ENCODE measurements at regions not wholly inside any gene's neighbourhood (a gene's known extent, or its start where the extent isn't known, plus 50 kb on each side); places are given as distances from the start of the nearest gene placed in this dataset.

DNA sequence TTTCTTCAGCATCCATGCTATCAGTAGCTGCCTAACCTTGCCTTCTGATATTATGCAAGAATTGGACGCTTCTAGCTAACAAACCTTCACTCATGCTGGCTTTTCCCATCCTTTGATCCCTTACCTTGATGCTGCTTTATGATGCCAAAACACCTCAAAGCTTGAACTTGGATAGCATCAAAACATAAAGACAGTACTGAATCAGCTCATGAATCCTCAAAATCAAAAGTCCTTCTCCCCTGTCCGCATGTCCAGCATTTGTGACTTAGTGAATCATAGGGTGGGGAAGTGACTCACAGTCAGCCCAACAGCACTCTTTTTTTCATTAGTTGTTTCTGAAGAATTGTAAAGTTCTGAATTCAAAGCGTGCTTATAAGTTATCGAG, 89.5 kb upstream of the PIK3CG start:
- H3K9me3 ChIP-seq (ENCODE audit: control insufficient read depth, insufficient read depth, low read length): no peaks in the 10 kb centered on the region
- no peaks in the 10 kb centered on the region for H3K27me3 ChIP-seq (ENCODE audit: control insufficient read depth, insufficient read depth, low read length)
- H3K4me1 ChIP-seq (ENCODE audit: control insufficient read depth, insufficient read depth, low read length): no peaks in the 10 kb centered on the region
- H3K27ac ChIP-seq (ENCODE audit: low read length): no peak overlapping the region
- no peak overlapping the region for H3K4me3 ChIP-seq (ENCODE audit: low read length)
- no peak for DNase-seq (ENCODE audit: low read depth, low spot score)
- WGBS (ENCODE audit: insufficient coverage, insufficient read length): no CpG with 5 or more reads among the region's 4 CpGs
- no peaks in the 10 kb centered on the region for H3K36me3 ChIP-seq (ENCODE audit: control insufficient read depth, insufficient read depth, low read length)

DNA sequence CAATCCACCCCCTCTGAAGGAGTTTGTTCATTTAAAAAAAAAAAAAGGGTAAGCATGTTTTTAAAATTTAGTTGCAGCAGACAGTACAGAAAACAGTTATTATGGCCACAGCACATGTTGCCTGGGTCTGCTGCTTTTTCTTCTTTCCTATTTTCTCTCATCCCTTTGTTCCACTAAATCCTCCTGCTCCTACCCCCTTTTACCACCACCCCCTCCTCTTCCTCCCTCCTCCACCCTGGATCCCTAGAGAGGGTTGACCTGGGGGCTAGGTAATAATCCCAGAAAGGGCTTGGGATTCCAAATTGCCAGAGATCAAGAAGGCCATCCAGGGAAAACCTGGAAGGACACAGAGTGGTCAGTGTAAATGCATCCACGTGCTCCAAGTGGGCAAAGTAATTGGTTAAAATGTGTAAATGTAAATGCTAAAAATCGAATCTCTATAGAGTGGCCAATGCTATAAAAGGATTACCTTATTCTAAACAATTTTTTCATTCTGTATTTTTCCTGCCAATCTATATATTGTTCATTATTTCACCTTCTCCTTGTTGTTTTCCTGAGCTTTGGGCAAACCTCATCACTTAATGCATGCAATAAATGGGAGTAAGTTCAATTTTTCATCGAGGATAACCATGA, 89.0 kb upstream of the PIK3CG start:
- Histone ChIP-seq H3K4me3 (ENCODE audit: low read length) (no peak overlapping the region), H3K4me1 (ENCODE audit: control insufficient read depth, insufficient read depth, low read length) (no peaks in the 10 kb centered on the region), H3K27ac (ENCODE audit: low read length) (no peak overlapping the region), H3K27me3 (ENCODE audit: control insufficient read depth, insufficient read depth, low read length) (no peaks in the 10 kb centered on the region), H3K36me3 (ENCODE audit: control insufficient read depth, insufficient read depth, low read length) (no peaks in the 10 kb centered on the region), H3K9me3 (ENCODE audit: control insufficient read depth, insufficient read depth, low read length) (no peaks in the 10 kb centered on the region)
- DNase-seq (ENCODE audit: low read depth, low spot score): no peak
- no CpG with 5 or more reads among the region's 3 CpGs for WGBS (ENCODE audit: insufficient coverage, insufficient read length)

DNA sequence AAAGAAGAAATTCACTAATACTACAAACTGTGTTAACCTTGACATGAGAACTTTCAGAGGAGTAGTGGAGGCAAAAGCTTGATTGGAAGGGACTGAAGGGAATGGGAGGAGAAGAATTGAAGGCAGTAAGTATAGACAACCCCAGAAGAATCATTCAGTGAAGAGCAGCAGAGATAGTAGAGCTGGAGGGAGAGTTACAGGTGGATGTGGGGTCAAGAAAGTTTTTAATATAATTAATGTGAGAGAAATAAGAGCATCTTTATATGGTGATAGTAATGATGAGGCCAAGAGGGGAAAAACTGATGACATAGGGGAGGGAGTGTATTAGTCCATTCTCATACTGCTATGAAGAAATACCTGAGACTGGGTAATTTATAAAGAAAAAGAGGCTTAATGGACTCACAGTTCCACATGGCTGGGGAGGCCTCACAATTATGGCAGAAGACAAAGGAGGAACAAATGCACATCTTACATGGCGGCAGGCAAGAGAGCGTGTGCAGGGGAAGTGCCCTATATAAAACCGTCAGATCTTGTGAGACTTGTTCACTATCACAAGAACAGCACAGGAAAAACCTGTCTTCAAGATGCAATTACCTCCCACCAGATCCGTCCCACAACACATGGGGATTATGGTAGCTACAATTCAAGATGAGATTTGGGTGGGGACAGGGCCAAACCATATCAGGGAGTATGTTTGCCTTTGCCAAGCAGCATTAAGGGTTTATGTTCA, 88.3 kb upstream of the PIK3CG start:
- no peak for DNase-seq (ENCODE audit: low read depth, low spot score)
- no CpG with 5 or more reads among the region's 4 CpGs for WGBS (ENCODE audit: insufficient coverage, insufficient read length)
- H3K27me3 ChIP-seq (ENCODE audit: control insufficient read depth, insufficient read depth, low read length): no peaks in the 10 kb centered on the region
- H3K4me3 ChIP-seq (ENCODE audit: low read length): no peak overlapping the region
- H3K9me3 ChIP-seq (ENCODE audit: control insufficient read depth, insufficient read depth, low read length): no peaks in the 10 kb centered on the region
- H3K4me1 ChIP-seq (ENCODE audit: control insufficient read depth, insufficient read depth, low read length): no peaks in the 10 kb centered on the region
- no peaks in the 10 kb centered on the region for H3K36me3 ChIP-seq (ENCODE audit: control insufficient read depth, insufficient read depth, low read length)
- H3K27ac ChIP-seq (ENCODE audit: low read length): no peak overlapping the region

DNA sequence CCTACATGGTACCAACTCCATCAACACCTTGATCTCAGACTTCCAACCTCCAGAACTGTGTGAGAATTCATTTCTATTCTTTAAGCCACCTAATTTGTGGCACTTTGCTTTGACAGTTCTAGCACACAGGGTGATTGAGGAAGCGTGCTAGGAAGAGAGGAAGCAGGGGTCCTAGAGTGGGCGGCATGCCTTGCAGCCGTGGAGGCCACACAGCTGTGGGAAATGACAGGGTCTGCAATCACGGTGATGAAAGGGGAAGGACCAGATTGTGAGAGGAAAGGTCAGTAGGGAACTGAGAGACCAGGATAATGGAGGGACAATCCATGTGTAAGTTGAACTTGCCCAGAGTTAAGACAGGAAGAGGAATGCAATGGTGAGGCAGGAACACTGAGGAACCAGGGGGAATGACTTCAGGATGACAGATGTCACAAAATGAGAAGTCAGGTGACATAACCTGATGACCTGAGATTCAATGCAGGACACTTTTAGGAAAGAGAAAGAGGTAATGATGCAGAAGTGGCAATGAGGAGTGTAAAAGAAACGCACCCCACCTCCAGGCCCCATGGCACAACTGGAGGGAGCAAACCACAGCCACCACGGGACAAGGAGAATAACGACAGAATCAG, 87.3 kb upstream of the PIK3CG start:
- WGBS (ENCODE audit: insufficient coverage, insufficient read length): no CpG with 5 or more reads among the region's 7 CpGs
- Histone ChIP-seq H3K4me3 (ENCODE audit: low read length) (no peak overlapping the region), H3K27me3 (ENCODE audit: control insufficient read depth, insufficient read depth, low read length) (no peaks in the 10 kb centered on the region), H3K9me3 (ENCODE audit: control insufficient read depth, insufficient read depth, low read length) (no peaks in the 10 kb centered on the region), H3K4me1 (ENCODE audit: control insufficient read depth, insufficient read depth, low read length) (no peaks in the 10 kb centered on the region), H3K36me3 (ENCODE audit: control insufficient read depth, insufficient read depth, low read length) (no peaks in the 10 kb centered on the region), H3K27ac (ENCODE audit: low read length) (no peak overlapping the region)
- no peak for DNase-seq (ENCODE audit: low read depth, low spot score)

DNA sequence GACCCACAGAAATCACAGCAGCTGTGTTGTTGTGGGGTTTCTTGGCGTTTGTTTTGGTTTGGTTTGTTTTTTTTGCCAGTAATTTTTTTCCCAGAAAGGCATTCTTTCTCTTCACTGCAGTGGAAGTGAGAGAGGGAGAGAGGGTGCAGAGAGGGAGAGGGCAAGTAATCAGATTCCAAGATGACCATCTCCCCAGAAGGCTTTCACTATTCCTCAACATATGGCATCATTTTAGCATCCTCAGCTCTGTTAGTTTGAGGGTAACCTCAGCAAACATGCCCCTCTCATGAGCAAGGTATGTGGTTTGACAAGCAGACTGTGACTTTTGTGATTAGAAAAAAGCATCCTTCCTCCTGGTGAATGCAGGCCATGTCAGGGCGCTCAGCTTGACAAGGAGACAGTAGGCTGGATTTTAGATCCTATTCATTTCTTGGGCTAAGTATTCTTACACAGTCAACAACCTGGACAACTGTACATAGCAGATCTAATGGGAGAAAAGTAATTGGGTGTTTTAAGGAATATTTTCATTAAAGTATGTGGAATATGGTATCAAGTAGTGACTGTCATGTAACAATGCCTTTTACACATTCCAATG, 86.3 kb upstream of the PIK3CG start:
- H3K27me3 ChIP-seq (ENCODE audit: control insufficient read depth, insufficient read depth, low read length): no peaks in the 10 kb centered on the region
- no CpG with 5 or more reads among the region's 2 CpGs for WGBS (ENCODE audit: insufficient coverage, insufficient read length)
- no peak overlapping the region for H3K4me3 ChIP-seq (ENCODE audit: low read length)
- H3K9me3 ChIP-seq (ENCODE audit: control insufficient read depth, insufficient read depth, low read length): no peaks in the 10 kb centered on the region
- no peaks in the 10 kb centered on the region for H3K36me3 ChIP-seq (ENCODE audit: control insufficient read depth, insufficient read depth, low read length)
- DNase-seq (ENCODE audit: low read depth, low spot score): no peak
- no peaks in the 10 kb centered on the region for H3K4me1 ChIP-seq (ENCODE audit: control insufficient read depth, insufficient read depth, low read length)
- no peak overlapping the region for H3K27ac ChIP-seq (ENCODE audit: low read length)

DNA sequence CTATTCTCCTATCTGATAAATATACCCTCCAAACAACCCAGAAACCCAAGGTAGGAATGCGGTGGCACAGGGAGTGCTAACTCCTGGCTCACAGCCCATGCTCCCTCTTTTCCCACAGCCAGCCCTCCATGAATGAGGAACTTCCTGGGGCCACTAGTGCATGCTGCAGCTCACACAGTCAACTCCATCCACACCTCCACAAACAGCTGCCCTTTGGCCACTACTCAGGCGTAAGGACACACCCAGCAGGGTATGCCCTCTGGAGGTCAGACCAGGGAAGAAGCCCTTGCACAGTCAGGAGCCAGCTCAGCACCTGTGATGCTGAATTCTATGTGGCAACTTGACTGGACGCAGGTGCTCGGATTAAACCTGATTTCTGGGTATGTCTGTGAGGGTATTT, 85.2 kb upstream of the PIK3CG start:
- Histone ChIP-seq H3K4me3 (ENCODE audit: low read length) (no peak overlapping the region), H3K36me3 (ENCODE audit: control insufficient read depth, insufficient read depth, low read length) (no peaks in the 10 kb centered on the region), H3K4me1 (ENCODE audit: control insufficient read depth, insufficient read depth, low read length) (no peaks in the 10 kb centered on the region), H3K27me3 (ENCODE audit: control insufficient read depth, insufficient read depth, low read length) (no peaks in the 10 kb centered on the region), H3K27ac (ENCODE audit: low read length) (no peak overlapping the region), H3K9me3 (ENCODE audit: control insufficient read depth, insufficient read depth, low read length) (no peaks in the 10 kb centered on the region)
- no peak for DNase-seq (ENCODE audit: low read depth, low spot score)
- WGBS (ENCODE audit: insufficient coverage, insufficient read length): no CpG with 5 or more reads among the region's 4 CpGs

DNA sequence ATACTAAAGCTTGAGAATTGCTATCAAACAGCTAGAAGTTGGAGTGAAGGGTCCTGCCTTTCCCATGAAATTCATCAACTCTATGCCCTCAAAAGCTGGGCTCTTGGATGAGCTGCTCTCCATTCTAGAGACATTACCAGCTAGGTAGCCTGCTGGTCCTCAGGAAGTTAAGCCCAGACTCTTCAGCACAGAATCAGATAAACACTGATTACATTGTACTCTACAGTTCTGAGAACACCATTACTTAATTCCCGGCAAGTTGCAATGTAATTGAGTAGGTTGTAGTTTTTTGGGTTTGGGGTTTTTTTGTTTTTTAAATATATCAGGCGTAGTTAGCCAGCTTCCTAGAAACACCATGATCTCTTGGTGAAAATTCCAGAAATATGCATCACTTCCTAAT, 84.1 kb upstream of the PIK3CG start:
- no peaks in the 10 kb centered on the region for H3K36me3 ChIP-seq (ENCODE audit: control insufficient read depth, insufficient read depth, low read length)
- H3K4me3 ChIP-seq (ENCODE audit: low read length): no peak overlapping the region
- no peaks in the 10 kb centered on the region for H3K27me3 ChIP-seq (ENCODE audit: control insufficient read depth, insufficient read depth, low read length)
- DNase-seq (ENCODE audit: low read depth, low spot score): no peak
- no peaks in the 10 kb centered on the region for H3K4me1 ChIP-seq (ENCODE audit: control insufficient read depth, insufficient read depth, low read length)
- H3K9me3 ChIP-seq (ENCODE audit: control insufficient read depth, insufficient read depth, low read length): no peaks in the 10 kb centered on the region
- no peak overlapping the region for H3K27ac ChIP-seq (ENCODE audit: low read length)
- WGBS (ENCODE audit: insufficient coverage, insufficient read length): no CpG with 5 or more reads among the region's 2 CpGs

DNA sequence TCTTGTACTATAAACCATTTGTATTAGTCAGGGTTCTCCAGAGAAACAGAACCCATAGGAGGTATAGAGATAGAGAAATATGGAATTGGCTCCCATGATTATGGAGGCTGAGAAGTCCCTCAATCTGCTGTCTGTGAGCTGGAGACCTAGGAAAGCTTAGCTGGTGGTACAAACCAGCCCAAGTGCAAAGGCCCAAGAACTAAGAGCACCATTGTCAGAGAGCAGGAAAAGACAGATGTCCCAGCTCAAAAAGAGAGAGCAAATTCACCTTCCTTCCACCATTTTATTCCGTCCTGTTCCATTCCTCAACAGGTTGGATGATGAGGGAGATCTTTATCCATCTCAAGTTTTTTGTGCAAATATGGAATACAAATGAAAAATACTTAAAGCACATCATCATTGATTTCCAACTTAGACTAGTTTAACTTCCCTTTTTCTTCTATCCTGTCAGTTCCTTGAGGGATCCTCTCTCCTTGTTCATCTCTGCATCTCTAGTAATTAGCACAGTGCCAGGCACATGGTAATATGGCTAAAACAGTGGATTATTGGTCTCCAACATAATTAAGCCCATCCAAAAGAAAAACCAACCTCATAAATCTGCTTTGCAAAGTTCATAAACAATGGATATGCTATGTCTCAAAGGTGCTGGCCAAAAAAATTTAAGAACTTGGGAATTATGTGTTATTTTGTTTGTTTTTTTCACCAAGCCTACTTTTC, 83.1 kb upstream of the PIK3CG start:
- Histone ChIP-seq H3K27ac (ENCODE audit: low read length) (no peak overlapping the region), H3K9me3 (ENCODE audit: control insufficient read depth, insufficient read depth, low read length) (no peaks in the 10 kb centered on the region), H3K4me3 (ENCODE audit: low read length) (no peak overlapping the region), H3K36me3 (ENCODE audit: control insufficient read depth, insufficient read depth, low read length) (no peaks in the 10 kb centered on the region), H3K27me3 (ENCODE audit: control insufficient read depth, insufficient read depth, low read length) (no peaks in the 10 kb centered on the region), H3K4me1 (ENCODE audit: control insufficient read depth, insufficient read depth, low read length) (no peaks in the 10 kb centered on the region)
- no CpG with 5 or more reads among the region's 1 CpG for WGBS (ENCODE audit: insufficient coverage, insufficient read length)
- DNase-seq (ENCODE audit: low read depth, low spot score): no peak

DNA sequence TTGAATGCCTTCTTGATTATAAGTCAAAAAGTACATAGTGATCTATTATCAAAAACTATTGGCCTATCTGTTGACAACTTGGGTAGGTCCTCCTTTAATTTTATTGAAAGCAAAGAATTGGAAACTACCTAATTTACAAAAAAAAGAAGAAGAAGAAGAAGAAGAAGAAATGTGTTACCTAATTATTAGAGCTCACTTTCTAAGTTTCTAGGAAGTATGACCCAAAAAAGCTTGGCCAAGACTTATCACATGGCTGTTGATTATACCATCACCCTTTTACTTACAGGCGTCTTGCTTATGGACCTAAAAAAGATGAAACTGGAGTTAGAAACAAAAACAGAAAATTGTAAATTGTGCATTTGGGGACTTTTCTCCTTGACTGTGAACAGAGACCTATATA, 81.8 kb upstream of the PIK3CG start:
- H3K4me3 ChIP-seq (ENCODE audit: low read length): no peak overlapping the region
- H3K27ac ChIP-seq (ENCODE audit: low read length): no peak overlapping the region
- no peaks in the 10 kb centered on the region for H3K9me3 ChIP-seq (ENCODE audit: control insufficient read depth, insufficient read depth, low read length)
- H3K36me3 ChIP-seq (ENCODE audit: control insufficient read depth, insufficient read depth, low read length): no peaks in the 10 kb centered on the region
- no peaks in the 10 kb centered on the region for H3K27me3 ChIP-seq (ENCODE audit: control insufficient read depth, insufficient read depth, low read length)
- WGBS (ENCODE audit: insufficient coverage, insufficient read length): no CpG with 5 or more reads among the region's 1 CpG
- H3K4me1 ChIP-seq (ENCODE audit: control insufficient read depth, insufficient read depth, low read length): no peaks in the 10 kb centered on the region
- DNase-seq (ENCODE audit: low read depth, low spot score): no peak

DNA sequence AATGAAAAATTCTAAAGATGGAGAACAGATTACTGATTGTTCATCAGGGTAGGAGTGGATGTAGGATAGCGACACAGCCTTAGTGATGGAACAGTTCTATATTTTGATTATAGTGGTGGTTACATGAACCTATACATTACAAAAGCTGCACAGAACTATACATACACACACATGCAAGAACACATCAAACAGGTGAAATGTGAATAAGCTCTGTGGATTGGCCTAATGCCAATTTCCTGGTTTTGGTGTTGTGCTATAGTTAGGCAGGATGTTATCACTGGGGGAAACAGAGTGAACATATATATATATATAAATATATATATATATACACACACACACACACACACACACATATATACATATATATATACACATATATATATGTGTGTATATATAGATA, 76.4 kb upstream of the PIK3CG start:
- Histone ChIP-seq H3K27me3 (ENCODE audit: control insufficient read depth, insufficient read depth, low read length) (no peaks in the 10 kb centered on the region), H3K36me3 (ENCODE audit: control insufficient read depth, insufficient read depth, low read length) (no peaks in the 10 kb centered on the region), H3K9me3 (ENCODE audit: control insufficient read depth, insufficient read depth, low read length) (no peaks in the 10 kb centered on the region), H3K4me3 (ENCODE audit: low read length) (no peak overlapping the region), H3K27ac (ENCODE audit: low read length) (no peak overlapping the region), H3K4me1 (ENCODE audit: control insufficient read depth, insufficient read depth, low read length) (no peaks in the 10 kb centered on the region)
- WGBS (ENCODE audit: insufficient coverage, insufficient read length): no CpG with 5 or more reads among the region's 1 CpG
- no peak for DNase-seq (ENCODE audit: low read depth, low spot score)

All from iPS DF 6.9 (cell line).